ENCODE measurements at regions not wholly inside any gene's neighbourhood (a gene's known extent, or its start where the extent isn't known, plus 50 kb on each side); places are given as distances from the start of the nearest gene placed in this dataset.

GRCh38 chr4:52231526-52231925 is 180.4 kb downstream of the SPATA18 start:
- no peak for DNase-seq

GRCh38 chr4:52234561-52235440 is 183.7 kb downstream of the SPATA18 start:
- peak in 1 of 58 donors; percentile 32 for DNase-seq

- DNase-seq: no peak
Observed at GRCh38 chr4:52235552-52236201, 184.6 kb downstream of the SPATA18 start.

GRCh38 chr4:52241916-52242315 is 190.8 kb downstream of the SPATA18 start:
- no peak for DNase-seq

GRCh38 chr4:52243367-52243766 is 192.3 kb downstream of the SPATA18 start:
- DNase-seq: no peak

- no peak for DNase-seq
Observed at GRCh38 chr4:52244103-52244775, 193.1 kb downstream of the SPATA18 start.

GRCh38 chr4:52244848-52245247 is 193.7 kb downstream of the SPATA18 start:
- no peak for DNase-seq

GRCh38 chr4:52246827-52247226 is 195.7 kb downstream of the SPATA18 start:
- DNase-seq: no peak

GRCh38 chr4:52247941-52248340 is 196.8 kb downstream of the SPATA18 start:
- no peak for DNase-seq

- no peak for DNase-seq
Observed at GRCh38 chr4:52248820-52249219, 197.7 kb downstream of the SPATA18 start.

GRCh38 chr4:52249581-52249980 is 198.5 kb downstream of the SPATA18 start:
- no peak for DNase-seq

- no peak for DNase-seq
Observed at GRCh38 chr4:52250154-52250553, 199.1 kb downstream of the SPATA18 start.

- DNase-seq: no peak
Observed at GRCh38 chr4:52251864-52252263, 200.8 kb downstream of the SPATA18 start.

GRCh38 chr4:52253025-52253424 is 201.9 kb downstream of the SPATA18 start:
- no peak for DNase-seq

- DNase-seq: no peak
Observed at GRCh38 chr4:52256522-52256921, 205.4 kb downstream of the SPATA18 start.

- DNase-seq: no peak
Observed at GRCh38 chr4:52259978-52260377, 208.9 kb downstream of the SPATA18 start.

- DNase-seq: peak in 10 of 58 donors; percentile 1 to 29 (median 8)
Observed at GRCh38 chr4:52260514-52261210, 209.6 kb downstream of the SPATA18 start.

- no peak for DNase-seq
Observed at GRCh38 chr4:52263607-52264006, 212.5 kb downstream of the SPATA18 start.

GRCh38 chr4:52265781-52266525 is 214.8 kb downstream of the SPATA18 start:
- no peak for DNase-seq

GRCh38 chr4:52266537-52267137 is 215.5 kb downstream of the SPATA18 start:
- no peak for DNase-seq

Data from anterior cingulate cortex (tissue), 58 donors.